OCI-LY7 (cell line): ENCODE measurements at regions not wholly inside any gene's neighbourhood (a gene's known extent, or its start where the extent isn't known, plus 50 kb on each side); places are given as distances from the start of the nearest gene placed in this dataset.

Experiments used
- EZH2phosphoT487 ChIP-seq: fragments of 200-600 bp; sonication (generic); IDR thresholded peaks from 2 replicates; pipeline ENCODE4 v1.6.1; 2018; ENCODE audit warnings: low read depth, borderline replicate concordance, mild to moderate bottlenecking, mixed run types, antibody characterized with exemption, low read length, moderate library complexity, mixed read lengths
- TF ChIP-seq, protein P1 (sequence below): fragments of 200-600 bp; sonication (generic); conservative IDR thresholded peaks from 2 replicates; pipeline ENCODE4 v1.5.1; 2014; ENCODE audit warnings: mild to moderate bottlenecking, antibody characterized with exemption, low read length, moderate library complexity, mixed read lengths

DNA sequence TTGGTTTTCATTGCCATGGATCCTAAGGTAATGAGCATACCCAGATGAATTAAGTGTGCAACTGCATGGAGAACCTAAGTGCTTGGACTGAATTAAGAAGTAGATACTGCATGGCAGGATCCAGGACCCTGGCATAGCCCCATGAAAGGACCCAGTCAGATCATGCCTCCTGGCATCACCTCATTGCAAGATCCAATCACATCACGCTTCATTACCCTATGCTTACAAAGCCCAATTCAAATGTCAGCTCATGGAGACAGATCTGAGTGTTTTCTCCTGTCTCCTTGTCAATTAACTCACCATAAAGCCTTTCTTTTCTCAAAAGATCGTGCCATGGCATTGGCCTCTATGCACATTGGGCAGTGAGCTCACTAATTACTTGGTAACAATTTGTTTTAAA lies 519.8 kb upstream of the ZNF804A start:
- TF ChIP-seq, protein P1, sequence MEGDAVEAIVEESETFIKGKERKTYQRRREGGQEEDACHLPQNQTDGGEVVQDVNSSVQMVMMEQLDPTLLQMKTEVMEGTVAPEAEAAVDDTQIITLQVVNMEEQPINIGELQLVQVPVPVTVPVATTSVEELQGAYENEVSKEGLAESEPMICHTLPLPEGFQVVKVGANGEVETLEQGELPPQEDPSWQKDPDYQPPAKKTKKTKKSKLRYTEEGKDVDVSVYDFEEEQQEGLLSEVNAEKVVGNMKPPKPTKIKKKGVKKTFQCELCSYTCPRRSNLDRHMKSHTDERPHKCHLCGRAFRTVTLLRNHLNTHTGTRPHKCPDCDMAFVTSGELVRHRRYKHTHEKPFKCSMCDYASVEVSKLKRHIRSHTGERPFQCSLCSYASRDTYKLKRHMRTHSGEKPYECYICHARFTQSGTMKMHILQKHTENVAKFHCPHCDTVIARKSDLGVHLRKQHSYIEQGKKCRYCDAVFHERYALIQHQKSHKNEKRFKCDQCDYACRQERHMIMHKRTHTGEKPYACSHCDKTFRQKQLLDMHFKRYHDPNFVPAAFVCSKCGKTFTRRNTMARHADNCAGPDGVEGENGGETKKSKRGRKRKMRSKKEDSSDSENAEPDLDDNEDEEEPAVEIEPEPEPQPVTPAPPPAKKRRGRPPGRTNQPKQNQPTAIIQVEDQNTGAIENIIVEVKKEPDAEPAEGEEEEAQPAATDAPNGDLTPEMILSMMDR = no peak
- TF ChIP-seq EZH2phosphoT487 = no peak
